IPS-NIHi7 (cell line): ENCODE measurements at regions not wholly inside any gene's neighbourhood (a gene's known extent, or its start where the extent isn't known, plus 50 kb on each side); places are given as distances from the start of the nearest gene placed in this dataset.
A peak's percentile ranks its signal among the peaks of the same experiment; 100 is the strongest.
"Not testable (repeated sequence)": the region's sequence is repeated elsewhere in the genome, so short reads cannot be mapped to it uniquely, and the experiment has no call there.

Experiments used
- DNase-seq: peaks from one replicate; pipeline ENCODE4 v3.0.0; 2012; ENCODE audit warnings: mixed read lengths; ENCODE audit errors: extremely low spot score

DNA sequence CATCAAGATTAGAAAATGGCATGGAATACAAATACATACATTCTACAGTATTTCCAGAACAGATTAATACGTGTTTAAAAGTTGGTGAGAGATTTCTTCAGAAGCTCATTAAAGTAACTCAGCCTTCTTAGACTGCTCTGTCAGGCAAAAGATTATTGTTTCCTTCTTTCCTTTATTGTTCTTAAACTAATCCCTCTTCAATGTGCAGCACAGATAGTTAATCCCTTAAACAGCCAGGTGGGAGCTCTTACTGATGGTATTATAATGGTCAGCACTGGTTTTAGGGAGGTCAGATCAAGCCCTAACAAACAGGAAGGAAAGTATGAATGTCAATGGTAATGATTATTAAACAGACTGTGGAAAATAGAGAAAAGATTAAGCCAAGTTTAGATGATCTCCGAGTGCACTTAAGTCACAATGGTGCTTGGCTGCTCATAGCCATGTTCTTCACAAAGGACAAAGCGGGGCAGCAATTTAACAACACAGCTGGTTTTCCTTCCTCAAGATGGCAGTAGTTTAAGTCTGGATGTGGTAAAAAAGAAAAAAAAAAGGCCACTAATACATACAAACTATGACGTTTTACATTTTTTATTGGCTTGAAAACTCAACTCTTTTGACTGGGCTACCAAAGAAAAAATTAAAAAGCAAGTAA, 992.6 kb downstream of the PCDH9 start:
- DNase-seq = no peak

- no peak for DNase-seq
These were observed 996.0 kb downstream of the PCDH9 start for GRCh38 chr13:66234159-66234558.

- not testable (repeated sequence) for DNase-seq
These were observed 998.2 kb downstream of the PCDH9 start for GRCh38 chr13:66231958-66232357.

DNA sequence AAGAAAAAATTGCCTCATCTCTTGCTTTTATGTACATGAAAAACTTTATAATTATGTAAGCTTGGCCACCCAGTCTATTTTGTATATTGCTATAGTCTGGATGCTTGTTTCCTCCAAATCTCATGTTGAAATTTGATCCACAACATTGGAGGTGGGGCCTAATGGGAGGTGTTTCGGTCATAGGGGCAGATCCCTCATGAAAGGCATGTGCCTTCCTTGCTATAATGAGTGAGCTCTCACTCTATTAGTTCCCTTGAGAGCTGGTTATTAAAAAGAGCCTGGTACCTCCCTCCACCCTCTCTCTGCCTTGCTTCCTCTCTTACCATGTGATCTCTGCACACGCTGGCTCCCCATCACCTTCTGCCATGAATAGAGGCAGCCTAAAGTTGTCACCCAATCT, 1005.1 kb downstream of the PCDH9 start:
- DNase-seq = no peak

DNA sequence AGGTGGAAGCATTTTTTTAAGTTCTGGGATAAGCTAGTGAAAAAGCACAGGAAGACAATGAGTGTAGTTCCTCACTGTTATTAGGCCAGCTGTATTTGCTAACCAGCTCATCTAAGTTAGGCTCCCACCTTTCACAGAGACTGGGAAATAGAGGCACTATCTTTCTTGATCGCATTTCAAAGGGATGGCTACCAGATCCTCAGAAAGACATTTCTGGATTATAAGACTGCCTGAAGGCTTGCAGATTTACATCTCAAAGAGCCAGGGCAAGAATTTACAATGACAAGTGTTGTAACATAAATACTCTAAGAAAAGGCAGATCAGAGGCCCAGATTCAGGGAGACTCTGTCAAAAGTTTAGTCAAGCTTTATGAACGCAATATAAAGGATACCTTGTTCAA, 1005.5 kb downstream of the PCDH9 start:
- DNase-seq = peak; percentile 39

GRCh38 chr13:66222926-66223325, 1007.2 kb downstream of the PCDH9 start:
- no peak for DNase-seq

- DNase-seq = no peak
These were observed 1008.0 kb downstream of the PCDH9 start for GRCh38 chr13:66222127-66222526.

DNA sequence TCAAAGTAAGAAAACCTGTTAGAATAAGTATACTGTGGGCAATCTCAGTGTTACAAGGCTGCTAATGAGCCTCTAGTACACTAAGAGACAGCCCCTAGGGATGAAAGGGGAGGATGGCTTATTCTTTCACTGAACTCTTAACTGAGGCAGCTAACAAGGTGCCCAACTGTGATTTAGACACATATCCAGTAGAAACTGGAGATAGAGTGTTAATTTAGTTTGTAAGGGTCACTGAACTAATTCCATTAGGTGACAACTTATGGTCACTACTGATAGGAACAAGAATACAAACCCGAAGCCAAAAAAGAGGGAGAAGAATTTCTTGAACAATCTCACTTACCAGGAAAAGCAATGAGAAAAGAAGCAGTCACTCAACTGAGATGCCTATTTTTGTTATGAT, 1010.6 kb downstream of the PCDH9 start:
- no peak for DNase-seq

DNA sequence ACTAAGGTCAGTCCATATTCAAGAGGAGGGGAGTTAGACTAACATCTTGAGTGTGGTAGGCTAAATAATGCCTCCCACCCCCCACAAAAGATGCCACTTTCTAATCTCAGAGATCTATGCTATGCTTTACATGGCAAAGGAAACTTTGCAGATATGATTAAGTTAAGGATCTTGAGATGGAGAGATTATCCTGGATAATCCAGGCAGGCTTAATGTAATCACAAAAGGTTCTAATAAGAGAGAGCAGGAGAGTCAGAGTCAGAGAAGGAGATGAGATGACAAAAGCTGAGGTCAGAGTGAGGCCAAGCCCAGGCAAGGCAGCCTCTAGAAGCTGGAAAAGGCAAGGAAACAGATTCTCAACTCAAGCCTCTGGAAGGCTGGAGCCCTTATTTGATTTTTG, 1011.6 kb downstream of the PCDH9 start:
- no peak for DNase-seq

DNA sequence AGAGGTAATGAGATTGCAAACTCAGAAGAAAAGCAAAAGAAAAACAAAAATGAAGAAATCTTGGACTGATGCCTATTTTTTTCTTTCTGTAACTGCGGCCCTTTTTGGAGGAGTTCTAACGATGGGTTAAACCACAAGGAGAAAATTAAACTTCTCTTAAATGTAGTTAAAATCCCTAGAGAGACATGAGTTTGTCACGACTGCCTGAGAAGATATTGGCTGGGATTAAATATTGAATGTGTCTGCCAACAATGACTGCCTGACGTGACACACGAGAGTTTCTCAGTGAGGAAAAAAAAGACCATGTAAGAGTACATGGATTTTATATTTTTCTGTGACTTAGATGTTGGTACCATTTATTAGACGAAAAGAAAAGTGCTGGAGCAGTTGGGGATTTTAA, 1013.4 kb downstream of the PCDH9 start:
- no peak for DNase-seq

- DNase-seq = no peak
These were observed 1015.7 kb downstream of the PCDH9 start for GRCh38 chr13:66214467-66214866.

GRCh38 chr13:66212511-66212910, 1017.6 kb downstream of the PCDH9 start:
- no peak for DNase-seq

DNA sequence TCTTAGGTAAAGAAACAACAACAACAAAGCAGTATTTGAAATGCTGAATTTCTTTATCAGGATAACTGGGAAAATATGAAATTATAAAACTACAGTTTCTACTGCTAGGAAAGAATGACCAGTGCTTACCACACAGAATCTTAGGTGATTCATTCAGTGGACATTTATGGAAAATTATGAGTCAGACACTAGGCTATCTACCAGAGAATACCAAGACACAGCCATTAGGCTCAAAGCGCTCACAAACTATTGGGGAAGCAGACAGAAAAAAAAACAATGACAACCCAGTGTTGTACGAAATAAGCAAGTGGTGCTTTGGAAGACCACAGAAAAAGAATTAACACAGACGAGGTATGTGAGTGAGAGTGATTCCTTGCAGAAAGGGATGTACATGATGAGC, 1019.5 kb downstream of the PCDH9 start:
- no peak for DNase-seq

DNA sequence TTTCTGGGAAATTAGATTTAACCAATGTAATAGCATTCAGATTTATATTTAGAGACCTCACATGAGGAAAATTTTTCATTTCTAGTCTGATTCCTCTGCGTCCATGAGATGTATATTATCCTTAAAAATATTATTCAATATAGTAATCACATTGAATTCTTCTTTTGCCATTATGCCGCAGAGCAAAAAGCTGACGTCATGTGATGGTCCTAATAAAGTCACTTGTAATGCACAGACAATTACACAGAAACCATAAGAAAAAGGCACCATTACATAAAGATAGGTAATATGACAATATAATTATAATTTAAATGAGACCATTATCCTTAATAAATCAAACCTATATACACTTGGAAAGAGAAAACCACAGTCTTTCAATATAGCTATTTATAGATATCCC, 1021.5 kb downstream of the PCDH9 start:
- DNase-seq = no peak

DNA sequence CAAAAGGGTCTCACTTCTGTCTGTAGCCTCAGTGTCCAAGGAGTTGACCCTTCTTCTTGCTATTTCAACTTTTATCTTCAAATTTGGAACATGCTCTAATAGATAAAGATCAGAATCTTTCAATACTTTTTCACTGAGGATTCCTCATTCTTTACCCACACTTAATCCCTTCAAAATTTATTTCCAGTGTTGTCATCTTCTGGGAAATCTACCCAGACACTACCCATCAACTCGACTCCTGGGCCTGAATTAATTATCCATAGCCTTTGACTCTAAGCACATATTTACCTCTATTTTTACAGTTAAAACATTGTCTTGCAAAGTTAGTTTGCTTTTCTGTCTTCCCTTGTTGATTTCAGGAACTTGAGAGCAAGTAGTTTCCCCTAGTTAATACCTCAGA, 1022.5 kb downstream of the PCDH9 start:
- no peak for DNase-seq

DNA sequence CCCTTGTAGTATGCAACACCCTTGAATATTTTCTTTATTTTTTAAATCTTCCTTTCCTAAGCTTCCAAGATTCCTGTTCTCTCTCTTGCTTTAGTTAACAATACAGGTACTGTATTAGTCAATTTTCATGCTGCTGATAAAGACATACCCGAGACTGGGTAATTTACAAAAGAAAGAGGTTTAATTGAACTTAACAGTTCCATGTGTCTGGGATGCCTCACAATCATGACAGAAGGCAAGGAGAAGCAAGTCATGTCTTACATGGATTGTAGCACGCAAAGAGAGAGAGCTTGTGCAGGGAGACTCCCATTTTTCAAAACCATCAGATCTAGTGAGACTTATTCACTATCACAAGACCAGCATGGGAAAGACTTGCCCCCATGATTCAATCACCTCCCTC, 1024.3 kb downstream of the PCDH9 start:
- DNase-seq = no peak

- DNase-seq = no peak
These were observed 1029.6 kb downstream of the PCDH9 start for GRCh38 chr13:66200555-66200954.

DNA sequence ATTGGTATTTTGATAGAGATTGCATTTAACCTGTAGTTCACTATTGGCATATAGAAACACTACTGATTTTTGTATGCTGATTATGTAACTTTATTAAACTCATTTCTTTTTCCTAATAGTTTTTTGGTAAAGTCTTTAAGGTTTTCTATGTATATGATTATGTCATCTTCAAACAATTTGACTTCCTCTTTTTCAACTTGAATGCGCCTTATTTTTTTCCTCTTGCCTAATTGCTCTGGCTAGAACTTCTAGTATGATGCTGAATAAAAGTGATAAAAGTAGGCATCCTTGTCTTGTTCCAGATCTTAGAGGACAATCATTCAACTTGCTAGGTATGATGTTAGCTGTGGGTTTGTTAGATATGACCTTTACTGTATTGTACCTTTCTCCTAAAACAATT, 1034.9 kb downstream of the PCDH9 start:
- no peak for DNase-seq

- DNase-seq = no peak
These were observed 1040.2 kb downstream of the PCDH9 start for GRCh38 chr13:66189986-66190385.

DNA sequence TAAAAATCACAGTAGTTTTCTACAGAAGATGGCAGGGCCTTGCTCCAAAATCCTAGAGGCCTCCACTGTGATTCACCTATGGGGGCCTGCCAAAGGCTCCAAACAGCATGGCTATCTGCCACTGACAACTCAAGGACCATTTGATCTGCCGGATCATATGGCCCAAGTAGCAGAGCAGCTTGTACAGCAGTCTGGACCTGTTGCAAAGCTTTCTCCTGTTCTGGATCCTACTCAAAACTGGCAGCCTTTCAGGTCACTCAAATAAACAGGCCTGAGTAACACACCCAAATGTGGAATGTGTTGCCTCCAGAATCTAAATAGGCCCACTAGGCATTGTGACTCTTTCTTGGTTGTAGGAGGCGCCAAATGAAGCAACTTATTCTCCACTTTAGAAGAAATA, 1049.3 kb downstream of the PCDH9 start:
- no peak for DNase-seq

DNA sequence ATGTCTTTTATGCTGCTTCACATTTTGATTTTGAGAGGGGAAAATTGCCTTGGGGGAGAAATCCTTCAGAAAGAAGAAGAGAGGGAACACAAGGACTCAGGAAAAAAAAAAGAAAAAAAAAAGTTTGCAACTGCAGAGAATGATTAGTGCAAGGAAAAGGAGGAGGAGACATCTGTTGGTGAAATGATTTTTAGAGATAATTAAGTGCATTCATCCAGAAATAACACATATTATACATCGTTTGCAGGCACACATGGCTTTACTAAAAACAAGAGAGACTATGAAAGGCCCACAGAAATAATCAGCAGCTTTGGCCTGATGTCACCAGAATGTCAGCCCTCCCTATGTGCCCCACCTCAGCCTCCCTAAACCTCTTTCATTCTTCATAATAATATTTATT, 1058.2 kb downstream of the PCDH9 start:
- no peak for DNase-seq

DNA sequence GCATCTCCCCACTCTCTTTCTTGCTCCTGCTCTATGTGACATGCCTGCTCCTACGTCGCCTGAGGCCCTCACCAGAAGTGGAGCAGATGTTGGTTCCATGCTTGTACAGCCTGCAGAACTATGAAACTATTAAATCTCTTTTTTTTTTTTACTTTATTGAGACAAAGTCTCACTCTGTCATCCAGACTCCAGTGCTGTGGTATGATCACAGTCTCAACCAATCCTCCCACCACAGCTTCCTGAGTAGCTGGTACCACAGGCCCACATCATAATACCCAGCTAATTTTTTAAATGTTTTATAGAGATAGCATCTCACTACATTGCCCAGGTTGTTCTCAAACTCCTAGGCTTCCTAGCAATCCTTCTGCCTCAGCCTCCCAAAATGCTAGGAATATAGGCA, 1067.7 kb downstream of the PCDH9 start:
- no peak for DNase-seq

DNA sequence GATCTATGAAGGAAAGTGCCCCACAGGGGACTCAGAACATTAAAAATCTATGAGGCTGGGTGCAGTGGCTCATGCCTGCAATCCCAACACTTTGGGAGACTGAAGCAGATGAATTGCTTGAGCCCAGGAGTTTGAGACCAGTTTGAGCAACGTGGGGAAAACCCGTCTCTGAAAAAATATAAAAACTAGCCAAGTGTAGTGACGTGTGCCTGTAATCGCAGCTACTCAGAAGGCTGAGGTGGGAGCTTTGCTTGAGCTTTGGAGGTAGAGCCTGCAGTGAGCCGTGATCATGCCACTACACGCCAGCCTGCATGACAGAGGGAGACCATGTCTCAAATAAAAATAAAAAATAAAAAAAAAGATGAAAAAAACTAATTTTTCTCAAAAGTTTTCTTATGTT, 1070.6 kb downstream of the PCDH9 start:
- no peak for DNase-seq

DNA sequence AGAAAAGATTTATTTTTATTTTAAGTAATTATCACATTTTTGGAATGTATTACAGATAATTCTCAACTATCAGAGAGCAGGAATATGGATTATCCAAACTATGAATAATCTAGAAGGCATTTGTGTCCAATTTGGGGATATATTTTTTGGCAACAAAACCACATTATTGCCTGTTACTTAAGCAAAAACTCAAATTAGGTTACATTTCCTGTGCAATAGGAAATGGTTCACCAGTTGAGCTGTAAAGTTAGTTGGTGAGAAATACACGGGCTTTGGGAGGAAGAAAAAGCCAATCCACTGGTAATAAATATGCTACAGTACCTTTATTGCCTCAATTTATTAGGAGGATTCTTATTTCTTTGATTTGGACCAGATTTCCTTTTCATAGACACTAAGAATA, 1075.2 kb downstream of the PCDH9 start:
- no peak for DNase-seq
